Kidney epithelial cell (primary cell): ENCODE measurements at regions not wholly inside any gene's neighbourhood (a gene's known extent, or its start where the extent isn't known, plus 50 kb on each side); places are given as distances from the start of the nearest gene placed in this dataset.

Experiments used
- DNase-seq: peaks from one replicate; pipeline ENCODE4 v3.0.0-alpha.2; 2010; ENCODE audit warnings: low read depth
- H3K27me3 ChIP-seq: 2 replicates; pipeline ENCODE4 v1.6.0; 2011; ENCODE audit warnings: low read length; ENCODE audit not compliant: control insufficient read depth, insufficient read depth
- H3K36me3 ChIP-seq: 2 replicates; pipeline ENCODE4 v1.5.1; 2011; ENCODE audit warnings: low read length; ENCODE audit not compliant: control insufficient read depth, insufficient read depth
- H3K4me3 ChIP-seq: 2 replicates; pipeline ENCODE4 v1.5.1; 2011; ENCODE audit warnings: low read depth, mild to moderate bottlenecking, control low read depth, low read length
- TF ChIP-seq, protein P1 (sequence below): IDR thresholded peaks from 2 replicates; pipeline ENCODE4 v1.5.1; 2011; ENCODE audit warnings: mild to moderate bottlenecking, moderate library complexity, low read length, control low read depth, inconsistent platforms; ENCODE audit not compliant: insufficient read depth, poor library complexity, severe bottlenecking

DNA sequence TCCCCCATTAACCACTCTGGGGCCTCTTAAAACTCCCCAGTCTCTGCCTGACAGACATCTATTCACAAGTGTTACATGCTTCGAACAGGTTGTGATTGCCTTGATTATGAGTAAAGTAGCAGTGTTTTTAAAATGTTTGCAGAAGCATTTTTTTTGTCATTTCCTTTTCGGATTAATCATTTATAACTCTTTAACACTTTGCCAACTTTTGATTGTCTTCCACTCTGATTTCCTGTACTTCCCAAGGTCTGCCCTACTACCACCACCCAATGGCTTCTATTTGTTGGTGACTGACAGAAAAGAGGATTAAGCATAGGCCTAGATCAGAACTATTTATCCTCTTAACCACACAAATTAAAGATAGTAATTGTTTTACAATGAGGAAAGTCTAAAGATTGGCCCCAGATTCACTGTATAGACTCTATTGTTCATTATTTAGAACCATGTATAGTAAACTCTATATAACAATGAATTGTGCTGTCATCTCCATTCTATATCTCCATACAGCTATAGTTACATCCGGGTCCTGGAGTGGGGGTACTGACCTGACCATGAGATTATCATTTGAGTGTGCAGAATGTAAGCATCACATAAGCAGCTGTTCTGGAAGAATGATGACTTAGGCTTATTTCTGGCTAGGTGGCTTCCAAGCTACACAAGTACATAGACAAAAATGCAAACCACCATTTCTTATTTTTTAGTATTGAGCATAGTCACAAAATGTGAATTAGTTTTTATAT, 110.3 kb upstream of the RBMS1 start:
- Histone ChIP-seq H3K27me3 (no peaks in the 10 kb centered on the region), H3K36me3 (no peaks in the 10 kb centered on the region), H3K4me3 (no peak overlapping the region)
- TF ChIP-seq, protein P1, sequence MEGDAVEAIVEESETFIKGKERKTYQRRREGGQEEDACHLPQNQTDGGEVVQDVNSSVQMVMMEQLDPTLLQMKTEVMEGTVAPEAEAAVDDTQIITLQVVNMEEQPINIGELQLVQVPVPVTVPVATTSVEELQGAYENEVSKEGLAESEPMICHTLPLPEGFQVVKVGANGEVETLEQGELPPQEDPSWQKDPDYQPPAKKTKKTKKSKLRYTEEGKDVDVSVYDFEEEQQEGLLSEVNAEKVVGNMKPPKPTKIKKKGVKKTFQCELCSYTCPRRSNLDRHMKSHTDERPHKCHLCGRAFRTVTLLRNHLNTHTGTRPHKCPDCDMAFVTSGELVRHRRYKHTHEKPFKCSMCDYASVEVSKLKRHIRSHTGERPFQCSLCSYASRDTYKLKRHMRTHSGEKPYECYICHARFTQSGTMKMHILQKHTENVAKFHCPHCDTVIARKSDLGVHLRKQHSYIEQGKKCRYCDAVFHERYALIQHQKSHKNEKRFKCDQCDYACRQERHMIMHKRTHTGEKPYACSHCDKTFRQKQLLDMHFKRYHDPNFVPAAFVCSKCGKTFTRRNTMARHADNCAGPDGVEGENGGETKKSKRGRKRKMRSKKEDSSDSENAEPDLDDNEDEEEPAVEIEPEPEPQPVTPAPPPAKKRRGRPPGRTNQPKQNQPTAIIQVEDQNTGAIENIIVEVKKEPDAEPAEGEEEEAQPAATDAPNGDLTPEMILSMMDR = no peak
- DNase-seq = no peak

- TF ChIP-seq, protein P1 = no peak
- Histone ChIP-seq H3K27me3 (no peaks in the 10 kb centered on the region), H3K4me3 (no peak overlapping the region), H3K36me3 (no peaks in the 10 kb centered on the region)
- no peak for DNase-seq
These were observed 112.7 kb upstream of the RBMS1 start for GRCh38 chr2:160606341-160606740.

- no peaks in the 10 kb centered on the region for H3K27me3 ChIP-seq
- no peaks in the 10 kb centered on the region for H3K36me3 ChIP-seq
- DNase-seq = no peak
- TF ChIP-seq, protein P1 = no peak
- H3K4me3 ChIP-seq = no peak overlapping the region
These were observed 115.0 kb upstream of the RBMS1 start for GRCh38 chr2:160608599-160608998.

DNA sequence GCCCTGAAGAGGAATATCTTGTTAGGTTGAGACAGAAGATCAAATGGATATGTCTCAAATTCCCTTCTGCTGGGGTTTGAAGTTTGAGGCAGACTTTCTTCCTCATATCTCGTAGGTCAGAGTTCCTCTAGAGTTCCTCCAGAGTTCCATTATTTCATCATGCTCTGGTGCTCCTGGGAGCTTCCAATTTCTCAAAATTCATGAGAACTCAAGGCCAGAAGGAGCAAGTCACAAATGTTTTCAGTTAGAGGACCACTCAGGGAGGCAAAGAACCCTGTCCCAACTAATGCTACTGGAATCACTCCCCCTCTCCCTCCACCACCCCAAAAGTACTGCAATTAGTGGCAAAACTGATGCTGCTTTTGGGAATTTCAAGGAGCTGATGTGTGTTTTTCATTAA, 115.7 kb upstream of the RBMS1 start:
- no peak overlapping the region for H3K4me3 ChIP-seq
- TF ChIP-seq, protein P1 = no peak
- DNase-seq = no peak
- H3K36me3 ChIP-seq = no peaks in the 10 kb centered on the region
- H3K27me3 ChIP-seq = no peaks in the 10 kb centered on the region

- no peak for DNase-seq
- TF ChIP-seq, protein P1 = no peak
- Histone ChIP-seq H3K4me3 (no peak overlapping the region), H3K27me3 (no peaks in the 10 kb centered on the region), H3K36me3 (no peaks in the 10 kb centered on the region)
These were observed 116.4 kb upstream of the RBMS1 start for GRCh38 chr2:160610041-160610440.
